ENCODE measurements at regions not wholly inside any gene's neighbourhood (a gene's known extent, or its start where the extent isn't known, plus 50 kb on each side); places are given as distances from the start of the nearest gene placed in this dataset.

DNA sequence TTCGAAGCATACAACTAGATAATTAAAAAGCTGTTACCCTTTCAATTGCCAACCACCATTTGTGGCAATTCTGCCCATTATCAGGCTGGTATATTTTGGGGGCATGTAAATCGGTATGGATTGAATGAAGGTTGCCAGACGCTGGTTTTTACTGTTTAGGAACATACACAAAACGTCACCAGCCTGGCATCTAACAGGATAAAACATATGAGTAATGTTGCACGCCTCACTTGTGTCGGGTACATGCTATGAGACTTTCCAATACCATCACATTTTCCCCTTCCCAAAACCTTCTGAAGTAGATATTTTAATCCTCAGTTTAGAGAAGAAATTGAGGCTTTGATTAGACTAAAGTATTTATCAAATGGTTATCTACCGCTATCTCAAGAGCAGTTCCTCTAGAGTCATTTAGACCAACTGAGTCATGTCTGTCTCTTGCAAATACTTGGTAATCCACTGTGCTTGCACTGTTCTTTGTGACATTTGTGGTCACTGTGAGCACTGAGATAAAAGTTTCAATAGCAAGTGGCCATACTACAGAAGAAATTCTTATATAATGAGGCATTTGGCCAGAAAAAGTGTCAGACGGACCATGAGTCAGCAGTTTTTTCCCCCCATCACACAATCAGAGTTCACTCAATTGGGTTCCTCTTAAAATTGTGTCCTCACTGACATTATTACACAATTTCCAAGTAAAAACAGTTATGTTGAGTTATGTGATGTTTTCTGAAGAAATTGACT lies 498.7 kb downstream of the NXPH1 start:
- H3K36me3 ChIP-seq (ENCODE audit: insufficient read depth, low read length) = no peaks in the 10 kb centered on the region
- no peaks in the 10 kb centered on the region for H3F3A ChIP-seq (ENCODE audit: insufficient read depth, low read length, poor library complexity, severe bottlenecking)
- no peaks in the 10 kb centered on the region for H3K9me2 ChIP-seq (ENCODE audit: insufficient read depth, low read length)
- TF ChIP-seq, protein P1, sequence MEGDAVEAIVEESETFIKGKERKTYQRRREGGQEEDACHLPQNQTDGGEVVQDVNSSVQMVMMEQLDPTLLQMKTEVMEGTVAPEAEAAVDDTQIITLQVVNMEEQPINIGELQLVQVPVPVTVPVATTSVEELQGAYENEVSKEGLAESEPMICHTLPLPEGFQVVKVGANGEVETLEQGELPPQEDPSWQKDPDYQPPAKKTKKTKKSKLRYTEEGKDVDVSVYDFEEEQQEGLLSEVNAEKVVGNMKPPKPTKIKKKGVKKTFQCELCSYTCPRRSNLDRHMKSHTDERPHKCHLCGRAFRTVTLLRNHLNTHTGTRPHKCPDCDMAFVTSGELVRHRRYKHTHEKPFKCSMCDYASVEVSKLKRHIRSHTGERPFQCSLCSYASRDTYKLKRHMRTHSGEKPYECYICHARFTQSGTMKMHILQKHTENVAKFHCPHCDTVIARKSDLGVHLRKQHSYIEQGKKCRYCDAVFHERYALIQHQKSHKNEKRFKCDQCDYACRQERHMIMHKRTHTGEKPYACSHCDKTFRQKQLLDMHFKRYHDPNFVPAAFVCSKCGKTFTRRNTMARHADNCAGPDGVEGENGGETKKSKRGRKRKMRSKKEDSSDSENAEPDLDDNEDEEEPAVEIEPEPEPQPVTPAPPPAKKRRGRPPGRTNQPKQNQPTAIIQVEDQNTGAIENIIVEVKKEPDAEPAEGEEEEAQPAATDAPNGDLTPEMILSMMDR (IDR thresholded peaks at IDR 0.05; ENCODE audit: poor library complexity, severe bottlenecking) = no peak
- TF ChIP-seq, protein P2, sequence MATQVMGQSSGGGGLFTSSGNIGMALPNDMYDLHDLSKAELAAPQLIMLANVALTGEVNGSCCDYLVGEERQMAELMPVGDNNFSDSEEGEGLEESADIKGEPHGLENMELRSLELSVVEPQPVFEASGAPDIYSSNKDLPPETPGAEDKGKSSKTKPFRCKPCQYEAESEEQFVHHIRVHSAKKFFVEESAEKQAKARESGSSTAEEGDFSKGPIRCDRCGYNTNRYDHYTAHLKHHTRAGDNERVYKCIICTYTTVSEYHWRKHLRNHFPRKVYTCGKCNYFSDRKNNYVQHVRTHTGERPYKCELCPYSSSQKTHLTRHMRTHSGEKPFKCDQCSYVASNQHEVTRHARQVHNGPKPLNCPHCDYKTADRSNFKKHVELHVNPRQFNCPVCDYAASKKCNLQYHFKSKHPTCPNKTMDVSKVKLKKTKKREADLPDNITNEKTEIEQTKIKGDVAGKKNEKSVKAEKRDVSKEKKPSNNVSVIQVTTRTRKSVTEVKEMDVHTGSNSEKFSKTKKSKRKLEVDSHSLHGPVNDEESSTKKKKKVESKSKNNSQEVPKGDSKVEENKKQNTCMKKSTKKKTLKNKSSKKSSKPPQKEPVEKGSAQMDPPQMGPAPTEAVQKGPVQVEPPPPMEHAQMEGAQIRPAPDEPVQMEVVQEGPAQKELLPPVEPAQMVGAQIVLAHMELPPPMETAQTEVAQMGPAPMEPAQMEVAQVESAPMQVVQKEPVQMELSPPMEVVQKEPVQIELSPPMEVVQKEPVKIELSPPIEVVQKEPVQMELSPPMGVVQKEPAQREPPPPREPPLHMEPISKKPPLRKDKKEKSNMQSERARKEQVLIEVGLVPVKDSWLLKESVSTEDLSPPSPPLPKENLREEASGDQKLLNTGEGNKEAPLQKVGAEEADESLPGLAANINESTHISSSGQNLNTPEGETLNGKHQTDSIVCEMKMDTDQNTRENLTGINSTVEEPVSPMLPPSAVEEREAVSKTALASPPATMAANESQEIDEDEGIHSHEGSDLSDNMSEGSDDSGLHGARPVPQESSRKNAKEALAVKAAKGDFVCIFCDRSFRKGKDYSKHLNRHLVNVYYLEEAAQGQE (IDR thresholded peaks at IDR 0.05; ENCODE audit: borderline replicate concordance) = no peak
- TF ChIP-seq RAD21 (conservative IDR thresholded peaks at IDR 0.05) (no peak), EP300 (conservative IDR thresholded peaks at IDR 0.05; ENCODE audit: poor library complexity, severe bottlenecking) (no peak), SMC3 (conservative IDR thresholded peaks at IDR 0.05; ENCODE audit: poor library complexity) (no peak), EZH2 (IDR thresholded peaks at IDR 0.05; ENCODE audit: borderline replicate concordance, insufficient read depth, low read length, poor library complexity, severe bottlenecking) (no peak), TAF1 (IDR thresholded peaks at IDR 0.05; ENCODE audit: low read depth) (no peak), POLR2AphosphoS5 (IDR thresholded peaks at IDR 0.05) (no peak)
- no peak overlapping the region for H3K4me2 ChIP-seq (ENCODE audit: low read length)
- no peaks in the 10 kb centered on the region for H3K9me3 ChIP-seq (ENCODE audit: low read length)
- H3K79me2 ChIP-seq (replicated peaks; ENCODE audit: insufficient read depth, low read length) = no peaks in the 10 kb centered on the region
- no peak overlapping the region for H2AFZ ChIP-seq (ENCODE audit: low read depth, low read length)
- H3K9ac ChIP-seq (ENCODE audit: low read length) = no peak overlapping the region
- H3K27ac ChIP-seq (ENCODE audit: low read length) = no peak overlapping the region
- no peaks in the 10 kb centered on the region for H3K27me3 ChIP-seq (ENCODE audit: insufficient read depth, low read depth, low read length)
- no peaks in the 10 kb centered on the region for H4K20me1 ChIP-seq (ENCODE audit: insufficient read depth)
- no peak overlapping the region for H3K4me3 ChIP-seq (ENCODE audit: low read length)

DNA sequence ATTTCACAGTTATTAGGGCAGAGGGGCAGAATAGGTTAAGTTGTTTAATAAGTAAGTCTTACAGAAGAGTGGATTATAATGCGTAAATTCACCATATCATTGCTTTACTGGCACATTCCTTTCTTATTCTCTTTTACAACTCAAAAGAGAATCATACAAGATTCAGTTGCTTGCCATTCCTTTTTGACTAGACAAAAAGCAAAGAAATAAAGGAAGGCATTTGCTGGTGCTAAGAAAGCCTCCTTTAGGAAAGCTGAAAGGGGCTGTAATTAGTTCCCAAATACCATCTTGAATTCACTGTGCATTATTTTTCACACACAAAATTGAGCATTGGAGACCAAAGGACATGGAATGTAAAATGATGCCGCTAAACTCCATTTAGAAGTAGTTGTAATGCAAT lies 499.3 kb downstream of the NXPH1 start:
- Histone ChIP-seq H3K9me2 (ENCODE audit: insufficient read depth, low read length) (no peaks in the 10 kb centered on the region), H3K9ac (ENCODE audit: low read length) (no peak overlapping the region), H3K9me3 (ENCODE audit: low read length) (no peaks in the 10 kb centered on the region), H3K27ac (ENCODE audit: low read length) (no peak overlapping the region), H4K20me1 (ENCODE audit: insufficient read depth) (no peaks in the 10 kb centered on the region), H3F3A (ENCODE audit: insufficient read depth, low read length, poor library complexity, severe bottlenecking) (no peaks in the 10 kb centered on the region), H3K4me2 (ENCODE audit: low read length) (no peak overlapping the region), H3K79me2 (replicated peaks; ENCODE audit: insufficient read depth, low read length) (no peaks in the 10 kb centered on the region), H3K27me3 (ENCODE audit: insufficient read depth, low read depth, low read length) (no peaks in the 10 kb centered on the region), H2AFZ (ENCODE audit: low read depth, low read length) (no peak overlapping the region), H3K4me3 (ENCODE audit: low read length) (no peak overlapping the region), H3K36me3 (ENCODE audit: insufficient read depth, low read length) (no peaks in the 10 kb centered on the region)
- TF ChIP-seq, protein P1 (IDR thresholded peaks at IDR 0.05; ENCODE audit: poor library complexity, severe bottlenecking) = no peak

Measured in neural cell (in vitro differentiated cells).